Cardiac muscle cell (in vitro differentiated cells and primary cell): ENCODE measurements at regions not wholly inside any gene's neighbourhood (a gene's known extent, or its start where the extent isn't known, plus 50 kb on each side); places are given as distances from the start of the nearest gene placed in this dataset.
A peak's percentile ranks its signal among the peaks of the same experiment; 100 is the strongest.
"Not testable (repeated sequence)": the region's sequence is repeated elsewhere in the genome, so short reads cannot be mapped to it uniquely, and the experiment has no call there.

Experiments used
- DNase-seq, 2 donors: peaks; one replicate each; pipeline versions ENCODE4 v3.0.0 to v3.0.0-alpha.2; 2010 to 2017; ENCODE audit warnings: low read depth in 1 of 2, low spot score in 1 of 2
- H3K27ac ChIP-seq: fragments of 200-600 bp; sonication (generic); 2 replicates; pipeline ENCODE4 v1.5.1; 2016
- H3K27me3 ChIP-seq: fragments of 200-600 bp; sonication (generic); 2 replicates; pipeline ENCODE4 v1.6.0; 2016; ENCODE audit warnings: control low read depth
- H3K36me3 ChIP-seq: fragments of 200-600 bp; sonication (generic); 2 replicates; pipeline ENCODE4 v1.5.1; 2016; ENCODE audit warnings: control low read depth
- H3K4me1 ChIP-seq: fragments of 200-600 bp; sonication (generic); 2 replicates; pipeline ENCODE4 v1.8.1; 2017; ENCODE audit warnings: low read depth, mild to moderate bottlenecking, mixed run types
- H3K4me3 ChIP-seq: fragments of 200-600 bp; sonication (generic); 2 replicates; pipeline ENCODE4 v1.5.1; 2016; ENCODE audit warnings: mild to moderate bottlenecking
- H3K9me3 ChIP-seq: fragments of 200-600 bp; sonication (generic); 2 replicates; pipeline ENCODE4 v1.5.1; 2017; ENCODE audit warnings: low read depth, mild to moderate bottlenecking, control low read depth
- TF ChIP-seq, protein P1 (sequence below): IDR thresholded peaks from 2 replicates; pipeline ENCODE4 v1.5.1; 2012; ENCODE audit warnings: low read depth, mild to moderate bottlenecking, low read length

DNA sequence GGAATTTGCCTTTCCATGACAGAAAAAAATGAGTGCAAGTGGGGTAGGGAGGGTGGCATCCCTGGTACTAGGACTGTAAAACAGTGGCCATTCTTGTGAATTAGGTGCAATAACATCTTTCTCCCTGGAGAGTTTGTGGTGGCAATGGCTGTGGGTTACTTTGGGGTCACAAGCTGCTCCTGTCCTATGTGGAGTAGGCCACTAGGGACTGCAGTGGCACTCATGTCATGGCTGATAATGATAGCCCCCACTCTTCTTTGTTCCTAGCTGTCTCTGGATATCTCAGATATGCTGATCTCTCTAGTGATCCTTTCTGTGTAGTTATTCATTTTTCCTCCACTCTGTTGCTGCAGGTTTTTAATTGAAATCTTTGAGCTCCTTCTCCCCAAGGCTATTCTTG lies 270.5 kb upstream of the CHORDC1 start:
- no peak for DNase-seq
- TF ChIP-seq, protein P1, sequence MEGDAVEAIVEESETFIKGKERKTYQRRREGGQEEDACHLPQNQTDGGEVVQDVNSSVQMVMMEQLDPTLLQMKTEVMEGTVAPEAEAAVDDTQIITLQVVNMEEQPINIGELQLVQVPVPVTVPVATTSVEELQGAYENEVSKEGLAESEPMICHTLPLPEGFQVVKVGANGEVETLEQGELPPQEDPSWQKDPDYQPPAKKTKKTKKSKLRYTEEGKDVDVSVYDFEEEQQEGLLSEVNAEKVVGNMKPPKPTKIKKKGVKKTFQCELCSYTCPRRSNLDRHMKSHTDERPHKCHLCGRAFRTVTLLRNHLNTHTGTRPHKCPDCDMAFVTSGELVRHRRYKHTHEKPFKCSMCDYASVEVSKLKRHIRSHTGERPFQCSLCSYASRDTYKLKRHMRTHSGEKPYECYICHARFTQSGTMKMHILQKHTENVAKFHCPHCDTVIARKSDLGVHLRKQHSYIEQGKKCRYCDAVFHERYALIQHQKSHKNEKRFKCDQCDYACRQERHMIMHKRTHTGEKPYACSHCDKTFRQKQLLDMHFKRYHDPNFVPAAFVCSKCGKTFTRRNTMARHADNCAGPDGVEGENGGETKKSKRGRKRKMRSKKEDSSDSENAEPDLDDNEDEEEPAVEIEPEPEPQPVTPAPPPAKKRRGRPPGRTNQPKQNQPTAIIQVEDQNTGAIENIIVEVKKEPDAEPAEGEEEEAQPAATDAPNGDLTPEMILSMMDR: no peak
- Histone ChIP-seq H3K4me1 (no peaks in the 10 kb centered on the region), H3K27ac (no peak overlapping the region), H3K9me3 (no peaks in the 10 kb centered on the region), H3K36me3 (no peaks in the 10 kb centered on the region), H3K4me3 (no peak overlapping the region), H3K27me3 (no peaks in the 10 kb centered on the region)

DNA sequence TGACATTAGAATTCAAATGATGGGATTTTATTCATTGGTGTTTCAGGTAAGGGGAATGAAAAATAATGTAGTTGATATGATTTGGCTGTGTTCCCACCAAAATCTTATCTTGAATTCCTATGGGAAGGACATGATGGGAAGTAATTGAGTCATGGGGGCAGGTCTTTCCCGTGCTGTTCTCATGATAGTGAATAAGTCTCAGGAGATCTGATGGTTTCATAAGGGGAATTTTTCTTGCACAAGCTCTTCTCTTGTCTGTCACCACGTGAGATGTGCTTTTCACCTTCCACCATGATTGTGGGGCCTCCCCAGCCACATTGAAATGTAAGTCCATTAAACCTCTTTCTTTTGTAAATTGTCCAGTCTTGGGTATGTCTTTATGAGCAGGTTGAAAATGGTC lies 268.6 kb upstream of the CHORDC1 start:
- Histone ChIP-seq H3K4me3 (no peak overlapping the region), H3K9me3 (no peaks in the 10 kb centered on the region), H3K27ac (no peak overlapping the region), H3K27me3 (no peaks in the 10 kb centered on the region), H3K4me1 (no peaks in the 10 kb centered on the region), H3K36me3 (no peaks in the 10 kb centered on the region)
- TF ChIP-seq, protein P1: no peak
- no peak for DNase-seq

DNA sequence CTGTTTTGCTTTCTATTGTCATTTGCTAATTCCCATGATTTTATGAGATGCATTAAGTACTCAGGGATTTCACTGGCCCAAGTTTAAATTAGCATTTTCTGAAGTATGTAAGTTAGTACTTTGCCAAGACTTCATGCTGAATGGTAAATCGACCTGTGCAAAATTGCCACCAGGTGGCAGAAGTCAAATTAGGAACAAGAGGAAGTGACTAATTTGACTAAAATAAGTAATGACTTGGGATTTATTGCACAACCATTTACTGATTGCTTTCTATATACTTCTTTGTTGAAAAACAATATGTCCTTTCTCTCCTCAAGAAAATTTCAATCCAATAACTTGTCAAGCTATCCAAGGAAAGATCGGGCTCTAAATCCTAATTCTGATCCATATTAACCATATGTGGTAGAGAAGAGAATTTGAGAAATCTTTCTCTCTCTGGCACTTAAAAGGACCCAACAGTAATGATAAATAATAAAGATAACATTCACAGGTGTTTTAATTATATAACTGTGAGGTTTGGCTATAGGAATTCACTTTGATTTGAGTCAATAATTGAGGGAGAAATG lies 253.7 kb upstream of the CHORDC1 start:
- Histone ChIP-seq H3K4me3 (no peak overlapping the region), H3K9me3 (no peaks in the 10 kb centered on the region), H3K27me3 (no peaks in the 10 kb centered on the region), H3K36me3 (no peaks in the 10 kb centered on the region), H3K27ac (no peak overlapping the region), H3K4me1 (no peaks in the 10 kb centered on the region)
- DNase-seq: peak; percentile 12 to 55
- TF ChIP-seq, protein P1: no peak

DNA sequence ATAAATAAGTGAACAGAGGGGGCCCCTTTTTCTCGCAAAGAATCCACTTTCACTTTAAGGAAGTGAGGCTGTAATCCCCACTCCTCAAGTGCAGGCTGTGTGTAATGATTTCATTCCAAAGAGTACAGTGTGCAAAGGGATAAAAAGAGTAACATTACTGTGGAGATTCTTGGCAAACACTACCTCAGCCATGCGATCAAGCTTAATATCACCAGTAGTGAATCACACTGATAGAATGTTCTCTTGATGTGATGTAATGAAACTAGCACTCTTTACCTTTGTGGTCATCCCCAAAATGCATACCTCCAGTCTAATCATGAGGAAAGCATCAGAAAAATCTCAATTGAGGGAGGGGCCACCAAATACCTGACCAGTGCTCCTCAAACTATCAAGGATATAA lies 246.1 kb upstream of the CHORDC1 start:
- Histone ChIP-seq H3K4me1 (no peaks in the 10 kb centered on the region), H3K9me3 (no peaks in the 10 kb centered on the region), H3K4me3 (no peak overlapping the region), H3K27me3 (no peaks in the 10 kb centered on the region), H3K36me3 (no peaks in the 10 kb centered on the region), H3K27ac (no peak overlapping the region)
- no peak for DNase-seq
- TF ChIP-seq, protein P1: no peak

DNA sequence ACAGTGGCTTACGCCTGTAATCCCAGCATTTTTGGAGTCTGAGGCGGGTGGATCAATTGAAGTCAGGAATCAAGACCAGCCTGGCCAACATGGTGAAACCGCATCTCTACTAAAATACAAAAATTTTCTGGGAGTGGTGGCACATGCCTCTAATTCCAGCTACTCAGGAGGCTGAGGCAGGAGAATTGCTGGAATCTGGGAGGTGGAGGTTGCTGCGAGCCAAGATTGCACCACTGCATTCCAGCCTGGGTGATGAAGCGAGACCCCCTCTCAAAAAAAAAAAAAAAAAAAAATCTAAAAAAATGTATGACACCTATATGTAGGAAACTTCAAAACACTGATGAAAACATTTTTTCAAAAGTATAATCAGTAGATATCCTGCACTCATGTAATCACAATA lies 242.7 kb upstream of the CHORDC1 start:
- no peaks in the 10 kb centered on the region for H3K27me3 ChIP-seq
- no peaks in the 10 kb centered on the region for H3K36me3 ChIP-seq
- H3K4me1 ChIP-seq: no peaks in the 10 kb centered on the region
- TF ChIP-seq, protein P1: no peak
- no peak overlapping the region for H3K4me3 ChIP-seq
- no peak overlapping the region for H3K27ac ChIP-seq
- no peaks in the 10 kb centered on the region for H3K9me3 ChIP-seq
- no peak for DNase-seq

DNA sequence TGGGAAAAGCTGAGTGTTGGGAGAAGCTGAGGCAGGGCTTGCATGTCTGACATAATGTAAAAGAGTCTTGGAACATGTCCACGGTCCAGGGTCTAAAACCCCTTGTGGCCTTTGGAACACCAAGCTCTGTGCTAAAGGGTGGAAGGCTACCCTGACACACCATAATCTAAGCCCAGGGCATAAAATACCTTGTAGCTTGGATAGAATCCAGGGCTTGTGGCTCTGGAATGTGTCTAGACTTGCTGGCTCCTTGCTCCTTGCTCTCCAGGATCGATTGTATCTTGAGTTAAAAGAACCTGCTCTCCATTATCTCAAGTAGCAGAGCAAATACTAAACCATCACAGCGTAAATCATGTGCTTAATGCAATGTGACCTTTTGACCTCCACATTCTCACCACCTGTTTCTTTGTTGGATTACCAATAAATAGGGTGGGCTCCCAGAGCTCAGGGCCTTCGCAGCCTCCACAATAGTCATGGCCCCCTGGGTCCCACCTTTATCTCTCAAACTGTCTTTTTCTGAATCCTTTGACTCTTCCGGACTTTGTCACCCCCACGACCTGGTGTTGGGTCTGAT lies 232.6 kb upstream of the CHORDC1 start:
- not testable (repeated sequence) for H3K9me3 ChIP-seq, H3K36me3 ChIP-seq, H3K27me3 ChIP-seq, H3K4me3 ChIP-seq
- DNase-seq: peak in 1 of 2 donors; percentile 17
- Histone ChIP-seq H3K4me1 (peaks cover 11% of the 10 kb centered on the region), H3K27ac (peak overlapping the region; percentile 81)
